HG03159 (cell line): ENCODE measurements at regions not wholly inside any gene's neighbourhood (a gene's known extent, or its start where the extent isn't known, plus 50 kb on each side); places are given as distances from the start of the nearest gene placed in this dataset.
"Not testable (repeated sequence)": the region's sequence is repeated elsewhere in the genome, so short reads cannot be mapped to it uniquely, and the experiment has no call there.

Source experiments
- ATAC-seq: cut with Tn5 transposase; IDR thresholded peaks from one replicate; pipeline ENCODE4 v1.9.1; 2021; ENCODE audit warnings: mild to moderate bottlenecking, moderate library complexity; ENCODE audit not compliant: unreplicated experiment

GRCh38 chr1:222865718-222866117, 50.9 kb downstream of the DISP1 start:
- no peak for ATAC-seq

- ATAC-seq: no peak
Measured at GRCh38 chr1:222867316-222867715, 52.5 kb downstream of the DISP1 start.

- ATAC-seq: no peak
Measured at GRCh38 chr1:222876182-222876581, 61.3 kb downstream of the DISP1 start.

GRCh38 chr1:222877854-222878253, 63.0 kb downstream of the DISP1 start:
- ATAC-seq: no peak

GRCh38 chr1:222880587-222880986, 65.7 kb downstream of the DISP1 start:
- no peak for ATAC-seq

- ATAC-seq: no peak
Measured at GRCh38 chr1:222886194-222886854, 71.5 kb downstream of the DISP1 start.

- no peak for ATAC-seq
Measured at GRCh38 chr1:222886878-222887351, 72.1 kb downstream of the DISP1 start.

- no peak for ATAC-seq
Measured at GRCh38 chr1:222889440-222889839, 74.6 kb downstream of the DISP1 start.

GRCh38 chr1:222890716-222891115, 75.9 kb downstream of the DISP1 start:
- ATAC-seq: no peak

GRCh38 chr1:222891578-222891977, 76.7 kb downstream of the DISP1 start:
- no peak for ATAC-seq

- no peak for ATAC-seq
Measured at GRCh38 chr1:222892137-222892769, 77.4 kb downstream of the DISP1 start.

GRCh38 chr1:222893255-222893654, 78.4 kb downstream of the DISP1 start:
- no peak for ATAC-seq

GRCh38 chr1:222894331-222894730, 79.5 kb downstream of the DISP1 start:
- ATAC-seq: no peak

GRCh38 chr1:222896630-222897526, 82.0 kb downstream of the DISP1 start:
- ATAC-seq: no peak

- no peak for ATAC-seq
Measured at GRCh38 chr1:222897527-222898190, 82.8 kb downstream of the DISP1 start.

GRCh38 chr1:222898191-222898527, 83.3 kb downstream of the DISP1 start:
- no peak for ATAC-seq

GRCh38 chr1:222899471-222899870, 84.6 kb downstream of the DISP1 start:
- no peak for ATAC-seq

GRCh38 chr1:222904451-222904850, 89.6 kb downstream of the DISP1 start:
- ATAC-seq: no peak

GRCh38 chr1:222905151-222905550, 90.3 kb downstream of the DISP1 start:
- no peak for ATAC-seq

GRCh38 chr1:222906271-222906739, 91.5 kb downstream of the DISP1 start:
- ATAC-seq: not testable (repeated sequence)

- no peak for ATAC-seq
Measured at GRCh38 chr1:222909586-222909985, 94.7 kb downstream of the DISP1 start.
